ENCODE measurements at regions not wholly inside any gene's neighbourhood (a gene's known extent, or its start where the extent isn't known, plus 50 kb on each side); places are given as distances from the start of the nearest gene placed in this dataset.
"Not testable (repeated sequence)": the region's sequence is repeated elsewhere in the genome, so short reads cannot be mapped to it uniquely, and the experiment has no call there.

DNA sequence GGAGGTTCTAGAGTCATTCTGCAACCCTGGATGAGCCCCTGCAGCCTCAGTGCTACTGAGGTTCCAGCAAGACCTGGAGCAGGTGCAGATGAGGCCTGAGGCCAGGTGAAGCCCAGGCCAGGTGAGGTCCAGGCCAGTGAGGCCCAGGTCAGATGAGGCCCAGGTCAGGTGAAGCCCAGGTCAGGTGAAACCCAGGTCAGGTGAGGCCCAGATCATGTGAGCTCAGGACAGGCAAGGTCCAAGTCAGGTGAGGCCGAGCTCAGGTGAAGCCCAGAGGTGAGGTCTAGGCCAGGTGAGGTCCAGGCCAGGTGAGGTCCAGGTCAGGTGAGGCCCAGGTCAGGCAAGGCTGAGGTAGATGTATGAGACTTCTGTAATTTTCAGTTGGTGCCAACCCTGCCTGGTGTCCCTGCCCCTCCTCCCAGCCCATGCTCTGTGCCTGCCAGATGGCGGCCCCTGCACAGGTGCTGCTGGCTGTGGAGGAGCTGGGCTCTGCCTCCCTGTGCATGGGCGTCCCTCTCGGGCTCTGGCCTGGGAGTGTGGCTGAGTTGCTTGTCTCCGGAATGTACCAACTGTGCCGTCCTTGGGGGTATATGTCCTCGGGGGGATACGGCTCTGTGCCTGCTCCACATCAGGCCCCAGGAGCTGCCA is 388.5 kb downstream of the TMEM121 start:
- Histone ChIP-seq H3K27ac (ENCODE audit: low read depth in 2 of 2, low read length in 1 of 2) (no peak overlapping the region), H3K36me3 (ENCODE audit: control insufficient read depth in 2 of 2, insufficient read depth in 2 of 2, low read length in 1 of 2) (no peaks in the 10 kb centered on the region), H3K27me3 (ENCODE audit: control insufficient read depth in 1 of 2, insufficient read depth in 2 of 2, low read length in 2 of 2) (no peaks in the 10 kb centered on the region), H3K4me1 (ENCODE audit: control insufficient read depth in 2 of 2, insufficient read depth in 2 of 2, low read length in 1 of 2) (no peaks in the 10 kb centered on the region), H3K9me3 (ENCODE audit: control insufficient read depth in 2 of 2, insufficient read depth in 1 of 2, low read depth in 1 of 2, low read length in 1 of 2) (peaks cover 0 to 5% of the 10 kb centered on the region in 2 donors), H3K4me3 (ENCODE audit: low read depth in 1 of 2, low read length in 2 of 2) (no peak overlapping the region)
- WGBS, 2 donors: 84 to 91% methylated on average over 8 of the region's 8 CpGs

DNA sequence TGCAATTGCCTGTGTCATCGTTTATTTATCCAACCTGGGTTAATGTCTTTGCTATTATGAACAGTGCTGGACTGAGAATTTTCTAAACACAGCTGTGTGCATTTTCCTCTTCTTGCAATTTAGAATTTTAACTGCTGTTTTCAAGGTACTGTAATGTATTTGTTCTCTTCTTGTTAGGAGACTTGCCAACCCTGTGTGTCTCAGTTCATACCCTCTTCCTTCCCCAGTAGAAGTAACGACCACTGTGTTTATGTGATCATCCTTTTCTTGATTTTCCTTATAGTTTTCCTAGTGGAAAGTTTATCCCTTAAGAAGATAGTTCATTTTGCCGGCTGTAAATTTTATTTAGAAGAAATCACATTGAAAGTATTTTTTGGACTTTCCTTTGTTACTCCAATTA is 389.2 kb downstream of the TMEM121 start:
- not testable (repeated sequence) for H3K27me3 ChIP-seq (ENCODE audit: control insufficient read depth in 1 of 2, insufficient read depth in 2 of 2, low read length in 2 of 2); H3K36me3 ChIP-seq (ENCODE audit: control insufficient read depth in 2 of 2, insufficient read depth in 2 of 2, low read length in 1 of 2); H3K9me3 ChIP-seq (ENCODE audit: control insufficient read depth in 2 of 2, insufficient read depth in 1 of 2, low read depth in 1 of 2, low read length in 1 of 2); H3K4me1 ChIP-seq (ENCODE audit: control insufficient read depth in 2 of 2, insufficient read depth in 2 of 2, low read length in 1 of 2); H3K4me3 ChIP-seq (ENCODE audit: low read depth in 1 of 2, low read length in 2 of 2); H3K27ac ChIP-seq (ENCODE audit: low read depth in 2 of 2, low read length in 1 of 2)
- 51 to 58% methylated on average over 3 of the region's 3 CpGs for WGBS, 2 donors

DNA sequence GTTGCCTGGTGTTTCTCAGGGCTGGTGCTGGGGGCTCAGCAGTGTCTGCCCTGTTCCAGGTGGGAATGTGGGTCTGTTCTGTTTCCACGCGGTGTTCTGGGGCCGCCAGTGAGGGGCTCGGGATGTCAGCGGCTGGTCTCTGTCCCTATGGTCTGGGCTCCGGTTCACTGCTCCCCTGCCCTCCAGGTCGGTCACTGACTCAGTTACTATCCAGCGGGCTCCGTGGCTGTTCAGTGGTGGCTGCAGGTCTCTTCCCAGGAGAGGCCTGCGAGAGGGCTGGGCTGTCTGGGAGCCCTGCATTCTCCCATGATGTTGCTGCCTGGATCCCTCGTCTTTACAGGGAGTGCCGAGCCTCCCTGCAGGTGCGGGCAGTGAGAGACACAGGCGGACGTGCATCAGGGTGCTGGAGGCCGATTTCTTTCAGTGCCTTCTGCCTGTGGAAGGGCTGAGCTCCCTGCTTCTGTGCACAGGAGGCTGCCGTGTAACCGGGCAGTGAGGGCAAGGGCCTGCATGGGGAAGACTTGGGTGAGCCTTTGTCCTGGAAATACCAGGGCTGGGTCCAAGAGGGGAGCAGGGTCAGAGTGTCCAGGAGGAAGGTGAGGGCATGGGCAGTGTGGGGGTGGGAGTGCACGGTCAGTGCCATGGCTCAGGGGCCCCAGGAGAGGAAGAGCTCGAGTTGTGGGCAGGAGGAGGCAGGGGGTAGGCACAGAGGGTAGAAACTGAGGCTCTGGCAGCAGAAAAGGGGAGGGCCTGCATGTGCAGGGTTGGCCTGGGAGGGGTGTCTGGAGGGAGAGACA is 391.0 kb downstream of the TMEM121 start:
- H3K9me3 ChIP-seq (ENCODE audit: control insufficient read depth in 2 of 2, insufficient read depth in 1 of 2, low read depth in 1 of 2, low read length in 1 of 2); H3K4me3 ChIP-seq (ENCODE audit: low read depth in 1 of 2, low read length in 2 of 2); H3K27ac ChIP-seq (ENCODE audit: low read depth in 2 of 2, low read length in 1 of 2); H3K36me3 ChIP-seq (ENCODE audit: control insufficient read depth in 2 of 2, insufficient read depth in 2 of 2, low read length in 1 of 2); H3K4me1 ChIP-seq (ENCODE audit: control insufficient read depth in 2 of 2, insufficient read depth in 2 of 2, low read length in 1 of 2); H3K27me3 ChIP-seq (ENCODE audit: control insufficient read depth in 1 of 2, insufficient read depth in 2 of 2, low read length in 2 of 2): not testable (repeated sequence)
- 78 to 81% methylated on average over 20 of the region's 20 CpGs for WGBS, 2 donors

DNA sequence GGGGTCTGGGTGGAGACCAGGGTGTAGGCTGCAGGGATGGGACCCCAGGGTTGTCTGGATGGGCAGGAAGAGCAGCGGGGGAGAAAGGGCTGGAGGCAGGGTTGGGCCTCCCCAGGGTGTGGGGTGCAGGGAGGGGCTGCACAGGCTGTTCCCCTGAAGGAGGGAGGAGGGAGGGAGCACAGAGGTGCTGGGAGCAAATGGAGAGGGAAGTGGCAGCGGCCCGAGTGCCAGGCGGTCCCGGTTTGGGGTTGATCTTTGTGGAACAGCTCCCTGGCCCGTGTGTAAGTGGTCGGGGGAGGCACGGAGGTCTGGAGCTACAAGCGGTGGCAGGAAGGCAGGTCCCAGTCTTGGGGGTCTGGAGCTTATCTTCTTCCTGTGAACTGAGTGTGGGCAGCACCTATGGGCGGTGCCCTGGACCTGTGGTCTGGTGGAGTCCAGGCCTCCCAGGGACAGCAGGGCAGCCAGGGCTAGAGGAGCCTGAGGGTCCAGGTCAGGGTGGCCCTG is 391.6 kb downstream of the TMEM121 start:
- Histone ChIP-seq H3K4me3 (ENCODE audit: low read depth in 1 of 2, low read length in 2 of 2) (no peak overlapping the region), H3K9me3 (ENCODE audit: control insufficient read depth in 2 of 2, insufficient read depth in 1 of 2, low read depth in 1 of 2, low read length in 1 of 2) (peaks cover 0 to 7% of the 10 kb centered on the region in 2 donors), H3K27me3 (ENCODE audit: control insufficient read depth in 1 of 2, insufficient read depth in 2 of 2, low read length in 2 of 2) (no peaks in the 10 kb centered on the region), H3K4me1 (ENCODE audit: control insufficient read depth in 2 of 2, insufficient read depth in 2 of 2, low read length in 1 of 2) (no peaks in the 10 kb centered on the region), H3K36me3 (ENCODE audit: control insufficient read depth in 2 of 2, insufficient read depth in 2 of 2, low read length in 1 of 2) (no peaks in the 10 kb centered on the region), H3K27ac (ENCODE audit: low read depth in 2 of 2, low read length in 1 of 2) (no peak overlapping the region)
- 81 to 85% methylated on average over 10 of the region's 10 CpGs for WGBS, 2 donors

DNA sequence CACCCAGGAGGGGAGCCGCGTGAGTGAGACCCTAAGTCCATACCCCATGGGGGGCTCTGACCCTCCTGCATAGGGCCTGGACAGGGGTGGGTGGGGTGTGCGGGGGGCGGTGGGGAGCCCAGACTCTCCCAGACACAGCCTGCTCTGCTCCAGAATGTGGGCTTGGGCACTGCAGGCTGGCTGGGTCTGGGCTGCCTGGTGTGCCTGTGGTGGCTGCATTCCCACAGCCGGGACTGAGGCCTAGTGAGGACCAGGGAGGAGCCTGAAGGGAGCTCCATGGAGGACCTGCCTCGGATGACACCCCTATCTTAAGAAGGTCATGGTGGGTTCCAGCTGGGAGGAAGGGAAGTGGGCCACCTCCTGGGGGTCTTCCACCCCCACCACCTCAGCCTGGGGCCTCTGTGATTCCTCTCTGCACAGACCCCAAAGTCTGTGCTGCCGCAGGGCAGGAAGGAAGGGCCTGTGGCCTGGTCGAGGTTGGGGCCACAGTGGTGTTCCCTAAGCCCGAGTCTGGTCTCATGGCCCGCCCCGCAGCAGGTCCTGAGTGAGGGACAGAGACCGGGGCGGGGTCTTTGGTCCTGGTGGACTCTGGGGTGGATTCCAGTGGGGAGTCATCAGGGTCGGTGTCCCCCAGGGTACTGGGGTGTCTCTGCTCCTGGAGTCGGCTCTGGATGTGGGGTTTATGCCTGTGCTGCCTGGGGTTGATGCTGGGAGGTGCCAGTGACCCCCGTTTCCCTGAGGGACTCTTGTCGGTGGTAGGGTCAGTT is 392.3 kb downstream of the TMEM121 start:
- Histone ChIP-seq H3K9me3 (ENCODE audit: control insufficient read depth in 2 of 2, insufficient read depth in 1 of 2, low read depth in 1 of 2, low read length in 1 of 2) (peaks cover 0 to 7% of the 10 kb centered on the region in 2 donors), H3K27me3 (ENCODE audit: control insufficient read depth in 1 of 2, insufficient read depth in 2 of 2, low read length in 2 of 2) (no peaks in the 10 kb centered on the region), H3K4me1 (ENCODE audit: control insufficient read depth in 2 of 2, insufficient read depth in 2 of 2, low read length in 1 of 2) (no peaks in the 10 kb centered on the region), H3K27ac (ENCODE audit: low read depth in 2 of 2, low read length in 1 of 2) (no peak overlapping the region), H3K36me3 (ENCODE audit: control insufficient read depth in 2 of 2, insufficient read depth in 2 of 2, low read length in 1 of 2) (no peaks in the 10 kb centered on the region), H3K4me3 (ENCODE audit: low read depth in 1 of 2, low read length in 2 of 2) (no peak overlapping the region)
- WGBS, 2 donors: 81 to 85% methylated on average over 16 to 17 of the region's 17 CpGs

DNA sequence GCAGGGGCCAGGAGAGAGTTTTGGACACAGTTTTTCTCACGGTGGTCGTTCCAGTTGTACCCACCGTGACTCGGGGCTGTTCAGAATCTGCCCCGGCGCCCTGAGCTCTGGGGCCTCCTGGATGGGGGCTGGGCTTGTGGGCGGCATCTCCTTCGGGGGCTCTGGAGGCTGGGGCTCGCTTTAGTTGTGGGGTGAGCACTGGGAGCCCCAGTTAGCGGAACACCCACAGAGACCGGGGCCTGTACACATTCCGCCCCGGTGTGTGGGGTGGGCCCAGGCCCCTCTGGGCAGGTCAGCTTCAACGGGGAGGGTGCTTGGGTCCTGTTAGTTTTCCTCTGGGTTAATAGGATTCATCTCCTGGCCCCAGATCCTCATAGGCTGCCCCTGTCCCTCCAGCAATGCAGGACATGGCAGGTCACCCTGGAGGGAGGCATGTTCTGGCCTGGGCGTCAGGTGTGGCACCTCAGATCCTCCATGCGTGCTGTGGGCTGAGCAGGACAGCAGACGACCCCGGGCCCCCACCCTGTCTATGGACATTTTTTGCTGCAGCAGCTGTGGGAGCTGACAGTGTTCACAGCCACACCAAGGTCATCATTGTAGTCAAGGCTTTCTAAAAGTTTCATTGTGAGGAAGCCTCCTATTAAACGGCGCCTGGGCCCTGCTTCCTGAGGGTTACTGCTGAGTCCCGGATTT is 393.2 kb downstream of the TMEM121 start:
- H3K4me1 ChIP-seq (ENCODE audit: control insufficient read depth in 2 of 2, insufficient read depth in 2 of 2, low read length in 1 of 2): no peaks in the 10 kb centered on the region
- 86 to 88% methylated on average over 20 to 21 of the region's 21 CpGs for WGBS, 2 donors
- H3K9me3 ChIP-seq (ENCODE audit: control insufficient read depth in 2 of 2, insufficient read depth in 1 of 2, low read depth in 1 of 2, low read length in 1 of 2): peaks cover 4 to 7% of the 10 kb centered on the region in 2 donors
- no peaks in the 10 kb centered on the region for H3K27me3 ChIP-seq (ENCODE audit: control insufficient read depth in 1 of 2, insufficient read depth in 2 of 2, low read length in 2 of 2)
- H3K27ac ChIP-seq (ENCODE audit: low read depth in 2 of 2, low read length in 1 of 2): no peak overlapping the region
- H3K36me3 ChIP-seq (ENCODE audit: control insufficient read depth in 2 of 2, insufficient read depth in 2 of 2, low read length in 1 of 2): no peaks in the 10 kb centered on the region
- no peak overlapping the region for H3K4me3 ChIP-seq (ENCODE audit: low read depth in 1 of 2, low read length in 2 of 2)

DNA sequence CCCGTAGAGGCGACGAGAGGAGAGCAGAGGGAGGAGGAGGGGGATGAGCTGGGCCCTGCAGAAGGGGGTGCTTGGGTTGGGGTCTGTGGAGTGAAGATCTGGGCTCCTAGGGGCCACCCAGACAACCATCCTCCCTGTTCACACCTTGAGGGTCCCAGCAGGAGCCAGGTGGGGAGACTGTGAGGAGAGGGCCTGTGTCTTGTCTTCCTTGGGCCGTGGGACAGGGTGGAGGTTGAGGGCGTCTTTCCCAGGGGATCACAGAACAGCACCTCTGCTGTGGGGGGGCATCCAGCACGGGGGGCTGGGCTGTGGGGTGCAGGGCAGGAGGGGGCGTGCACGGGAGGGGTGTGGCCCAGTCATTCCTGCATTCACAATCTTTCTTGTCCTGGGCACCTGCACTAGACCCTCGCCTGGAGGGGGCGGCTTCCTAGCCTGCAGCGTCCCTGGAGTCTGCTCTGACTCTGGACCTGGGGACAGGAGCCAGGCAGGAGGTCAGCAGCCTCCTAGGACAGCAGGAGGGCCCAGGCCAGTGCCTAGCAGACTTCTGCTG is 393.8 kb downstream of the TMEM121 start:
- H3K9me3 ChIP-seq (ENCODE audit: control insufficient read depth in 2 of 2, insufficient read depth in 1 of 2, low read depth in 1 of 2, low read length in 1 of 2); H3K36me3 ChIP-seq (ENCODE audit: control insufficient read depth in 2 of 2, insufficient read depth in 2 of 2, low read length in 1 of 2); H3K4me1 ChIP-seq (ENCODE audit: control insufficient read depth in 2 of 2, insufficient read depth in 2 of 2, low read length in 1 of 2); H3K27ac ChIP-seq (ENCODE audit: low read depth in 2 of 2, low read length in 1 of 2); H3K27me3 ChIP-seq (ENCODE audit: control insufficient read depth in 1 of 2, insufficient read depth in 2 of 2, low read length in 2 of 2); H3K4me3 ChIP-seq (ENCODE audit: low read depth in 1 of 2, low read length in 2 of 2): not testable (repeated sequence)
- 69 to 76% methylated on average over 11 of the region's 11 CpGs for WGBS, 2 donors

DNA sequence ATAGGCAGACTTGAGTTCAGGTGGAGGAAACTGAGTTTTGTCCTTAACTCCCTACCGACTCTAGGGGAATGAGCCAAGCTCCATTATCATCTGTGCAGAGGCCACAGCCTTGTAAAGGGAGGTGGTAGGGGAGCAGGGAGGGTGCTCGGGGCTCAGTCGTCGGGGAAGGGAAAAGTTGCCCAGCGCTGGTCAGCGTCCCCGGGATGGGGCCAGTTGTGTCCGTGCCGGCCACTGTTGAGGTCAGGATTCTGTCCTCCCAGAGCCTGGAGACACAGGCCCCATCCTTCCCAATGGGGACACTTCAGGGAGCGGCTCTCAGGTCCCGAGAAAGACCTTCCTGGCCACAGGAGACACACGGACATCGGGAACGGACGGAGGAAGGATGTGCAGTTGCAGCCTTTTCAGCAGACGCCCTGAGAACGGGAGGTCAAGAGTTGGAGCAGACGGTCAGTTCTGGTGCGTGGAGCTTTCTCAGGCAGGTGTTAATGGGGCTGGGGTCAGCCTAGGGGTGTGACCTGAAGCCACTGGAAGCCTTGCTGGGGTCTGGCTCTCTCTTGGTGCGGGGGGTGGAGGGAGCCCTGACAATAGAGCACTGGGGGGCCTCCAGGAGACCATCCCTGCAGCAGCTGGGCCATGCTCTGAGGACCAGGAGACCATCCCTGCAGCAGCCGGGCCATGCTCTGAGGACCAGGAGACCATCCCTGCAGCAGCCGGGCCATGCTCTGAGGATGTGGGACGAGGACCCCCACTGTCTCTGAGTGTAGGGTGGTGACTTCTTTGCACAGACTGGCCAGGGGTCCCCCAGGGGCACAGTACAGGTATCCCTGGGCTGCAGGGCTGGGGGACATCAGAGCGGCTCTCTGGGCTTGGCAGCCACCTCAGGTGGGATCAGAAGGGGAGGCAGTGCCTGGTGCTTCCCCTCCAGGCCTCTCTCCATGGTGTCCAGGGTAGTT is 394.7 kb downstream of the TMEM121 start:
- not testable (repeated sequence) for H3K27ac ChIP-seq (ENCODE audit: low read depth in 2 of 2, low read length in 1 of 2); H3K4me3 ChIP-seq (ENCODE audit: low read depth in 1 of 2, low read length in 2 of 2); H3K9me3 ChIP-seq (ENCODE audit: control insufficient read depth in 2 of 2, insufficient read depth in 1 of 2, low read depth in 1 of 2, low read length in 1 of 2); H3K27me3 ChIP-seq (ENCODE audit: control insufficient read depth in 1 of 2, insufficient read depth in 2 of 2, low read length in 2 of 2); H3K36me3 ChIP-seq (ENCODE audit: control insufficient read depth in 2 of 2, insufficient read depth in 2 of 2, low read length in 1 of 2); H3K4me1 ChIP-seq (ENCODE audit: control insufficient read depth in 2 of 2, insufficient read depth in 2 of 2, low read length in 1 of 2)
- WGBS, 2 donors: 90 to 91% methylated on average over 24 of the region's 24 CpGs
